Fibroblast of lung (primary cell): ENCODE measurements at regions not wholly inside any gene's neighbourhood (a gene's known extent, or its start where the extent isn't known, plus 50 kb on each side); places are given as distances from the start of the nearest gene placed in this dataset.

Experiments used
- EZH2 ChIP-seq: IDR thresholded peaks from 2 replicates; pipeline ENCODE4 v1.5.1; 2012; ENCODE audit warnings: low read length, control low read depth, mild to moderate bottlenecking; ENCODE audit errors: missing control alignments
- TF ChIP-seq, protein P1 (sequence below), 2 donors: IDR thresholded peaks in 1 of 2; conservative IDR thresholded peaks in 1 of 2; 1 replicate in 1 of 2; 2 replicates in 1 of 2; pipeline ENCODE4 v1.5.1; 2011 to 2012; ENCODE audit warnings: low read length in 2 of 2, control low read depth in 1 of 2, inconsistent platforms in 1 of 2, low read depth in 1 of 2, mild to moderate bottlenecking in 1 of 2

GRCh38 chr2:51103205-51103604 lies 71.3 kb upstream of the NRXN1 start:
- TF ChIP-seq, protein P1, sequence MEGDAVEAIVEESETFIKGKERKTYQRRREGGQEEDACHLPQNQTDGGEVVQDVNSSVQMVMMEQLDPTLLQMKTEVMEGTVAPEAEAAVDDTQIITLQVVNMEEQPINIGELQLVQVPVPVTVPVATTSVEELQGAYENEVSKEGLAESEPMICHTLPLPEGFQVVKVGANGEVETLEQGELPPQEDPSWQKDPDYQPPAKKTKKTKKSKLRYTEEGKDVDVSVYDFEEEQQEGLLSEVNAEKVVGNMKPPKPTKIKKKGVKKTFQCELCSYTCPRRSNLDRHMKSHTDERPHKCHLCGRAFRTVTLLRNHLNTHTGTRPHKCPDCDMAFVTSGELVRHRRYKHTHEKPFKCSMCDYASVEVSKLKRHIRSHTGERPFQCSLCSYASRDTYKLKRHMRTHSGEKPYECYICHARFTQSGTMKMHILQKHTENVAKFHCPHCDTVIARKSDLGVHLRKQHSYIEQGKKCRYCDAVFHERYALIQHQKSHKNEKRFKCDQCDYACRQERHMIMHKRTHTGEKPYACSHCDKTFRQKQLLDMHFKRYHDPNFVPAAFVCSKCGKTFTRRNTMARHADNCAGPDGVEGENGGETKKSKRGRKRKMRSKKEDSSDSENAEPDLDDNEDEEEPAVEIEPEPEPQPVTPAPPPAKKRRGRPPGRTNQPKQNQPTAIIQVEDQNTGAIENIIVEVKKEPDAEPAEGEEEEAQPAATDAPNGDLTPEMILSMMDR (conservative IDR thresholded peaks at IDR 0.05 in 1 of 2, IDR thresholded peaks at IDR 0.05 in 1 of 2; ENCODE audit: low read depth in 1 of 2, low read length in 2 of 2), result no peak
- TF ChIP-seq EZH2, result no peak
